OCI-LY7 (cell line): ENCODE measurements at regions not wholly inside any gene's neighbourhood (a gene's known extent, or its start where the extent isn't known, plus 50 kb on each side); places are given as distances from the start of the nearest gene placed in this dataset.

Experiments used
- CTCF ChIP-seq: fragments of 200-600 bp; sonication (generic); conservative IDR thresholded peaks from 2 replicates; pipeline ENCODE4 v1.5.1; 2014; ENCODE audit warnings: mild to moderate bottlenecking, antibody characterized with exemption, low read length, moderate library complexity, mixed read lengths
- EZH2phosphoT487 ChIP-seq: fragments of 200-600 bp; sonication (generic); IDR thresholded peaks from 2 replicates; pipeline ENCODE4 v1.6.1; 2018; ENCODE audit warnings: low read depth, borderline replicate concordance, mild to moderate bottlenecking, mixed run types, antibody characterized with exemption, low read length, moderate library complexity, mixed read lengths

DNA sequence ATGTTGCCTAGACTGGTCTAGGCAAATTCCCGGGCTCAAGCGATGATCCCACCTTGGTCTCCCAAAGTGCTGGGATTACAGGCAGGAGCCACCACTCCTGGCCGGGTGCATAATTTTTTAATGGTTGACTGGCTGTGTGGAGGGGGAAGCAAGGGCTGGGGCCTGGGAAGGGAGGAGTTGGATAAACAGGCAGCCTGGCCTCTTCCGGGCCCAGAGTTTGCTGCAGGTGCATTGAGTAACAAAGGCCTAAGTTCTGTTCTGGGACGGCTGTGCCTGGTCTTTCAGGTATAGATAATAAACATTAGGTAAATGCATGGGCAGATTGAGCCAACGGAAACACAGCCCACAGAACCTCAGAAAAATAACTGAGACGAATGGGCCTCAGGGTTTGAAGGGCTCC, 191.3 kb upstream of the TBX3 start:
- TF ChIP-seq CTCF (no peak), EZH2phosphoT487 (no peak)
